Liver (tissue), 8 donors: ENCODE measurements at regions not wholly inside any gene's neighbourhood (a gene's known extent, or its start where the extent isn't known, plus 50 kb on each side); places are given as distances from the start of the nearest gene placed in this dataset.

Experiments
- DNase-seq: peaks from one replicate; pipeline ENCODE4 v3.0.0-alpha.2; 2017; ENCODE audit warnings: low spot score
- H3K27ac ChIP-seq, 2 donors: one replicate each; pipeline ENCODE4 v1.7.0; 2013; ENCODE audit warnings: inconsistent platforms in 2 of 2, low read length in 2 of 2, control low read depth in 1 of 2, low read depth in 1 of 2, mild to moderate bottlenecking in 1 of 2
- H3K27me3 ChIP-seq, 4 donors: one replicate each; pipeline versions ENCODE4 v1.6.1 to v1.7.0; 2013; ENCODE audit warnings: low read length in 3 of 4, inconsistent platforms in 1 of 4, mild to moderate bottlenecking in 1 of 4, moderate library complexity in 1 of 4; ENCODE audit not compliant: control insufficient read depth in 4 of 4, insufficient read depth in 4 of 4
- H3K36me3 ChIP-seq, 4 donors: one replicate each; pipeline versions ENCODE4 v1.6.1 to v1.7.0; 2013; ENCODE audit warnings: low read length in 3 of 4, mild to moderate bottlenecking in 3 of 4, low read depth in 1 of 4, moderate library complexity in 1 of 4; ENCODE audit not compliant: control insufficient read depth in 4 of 4, insufficient read depth in 3 of 4
- H3K4me1 ChIP-seq, 4 donors: one replicate each; pipeline versions ENCODE4 v1.6.1 to v1.7.0; 2013; ENCODE audit warnings: low read length in 3 of 4, mild to moderate bottlenecking in 3 of 4, moderate library complexity in 1 of 4; ENCODE audit not compliant: control insufficient read depth in 4 of 4, insufficient read depth in 4 of 4
- H3K4me3 ChIP-seq, 3 donors: one replicate each; pipeline versions ENCODE4 v1.6.1 to v1.7.0; 2013; ENCODE audit warnings: low read length in 3 of 3, control low read depth in 1 of 3, low read depth in 1 of 3, mild to moderate bottlenecking in 1 of 3
- H3K9ac ChIP-seq, 2 donors: one replicate each; pipeline ENCODE4 v1.7.0; 2013; ENCODE audit warnings: low read length in 2 of 2, mild to moderate bottlenecking in 2 of 2, moderate library complexity in 2 of 2, control low read depth in 1 of 2, low read depth in 1 of 2
- H3K9me3 ChIP-seq, 4 donors: one replicate each; pipeline versions ENCODE4 v1.6.1 to v1.7.0; 2013; ENCODE audit warnings: low read length in 3 of 4; ENCODE audit not compliant: control insufficient read depth in 4 of 4
- CTCF ChIP-seq: fragments of 150-350 bp; IDR thresholded peaks from 2 replicates; pipeline ENCODE4 v1.5.1; 2017; ENCODE audit warnings: improper control_type of control experiment, low read depth, low read length; ENCODE audit not compliant: missing input control
- EGR1 ChIP-seq, 2 donors: IDR thresholded peaks; 2 replicates each; pipeline ENCODE4 v1.6.1; 2016 to 2018; ENCODE audit warnings: antibody characterized with exemption in 2 of 2, low read depth in 2 of 2
- FOXA1 ChIP-seq: IDR thresholded peaks from 2 replicates; pipeline ENCODE4 v1.6.1; 2016; ENCODE audit warnings: antibody characterized with exemption
- FOXA2 ChIP-seq: IDR thresholded peaks from 2 replicates; pipeline ENCODE4 v1.6.1; 2016; ENCODE audit warnings: antibody characterized with exemption
- GABPA ChIP-seq, 2 donors: IDR thresholded peaks in 1 of 2; conservative IDR thresholded peaks in 1 of 2; 2 replicates each; pipeline ENCODE4 v1.6.1; 2016; ENCODE audit warnings: antibody characterized with exemption in 2 of 2, mild to moderate bottlenecking in 1 of 2, moderate library complexity in 1 of 2
- HNF4A ChIP-seq, 2 donors: conservative IDR thresholded peaks; 2 replicates each; pipeline ENCODE4 v1.6.1; 2016; ENCODE audit warnings: antibody characterized with exemption in 2 of 2, mild to moderate bottlenecking in 2 of 2
- HNF4G ChIP-seq: IDR thresholded peaks from 2 replicates; pipeline ENCODE4 v1.6.1; 2016; ENCODE audit warnings: antibody characterized with exemption
- JUND ChIP-seq, 2 donors: IDR thresholded peaks; 2 replicates each; pipeline ENCODE4 v1.6.1; 2016; ENCODE audit warnings: antibody characterized with exemption in 2 of 2
- NR2F2 ChIP-seq: IDR thresholded peaks from 2 replicates; pipeline ENCODE4 v1.6.1; 2016; ENCODE audit warnings: antibody characterized with exemption
- RAD21 ChIP-seq, 2 donors: IDR thresholded peaks; 2 replicates each; pipeline ENCODE4 v1.6.1; 2016; ENCODE audit warnings: antibody characterized with exemption in 2 of 2, mild to moderate bottlenecking in 2 of 2
- RXRA ChIP-seq, 2 donors: IDR thresholded peaks; 2 replicates each; pipeline ENCODE4 v1.6.1; 2017 to 2018; ENCODE audit warnings: antibody characterized with exemption in 2 of 2, mild to moderate bottlenecking in 1 of 2
- SP1 ChIP-seq: IDR thresholded peaks from 2 replicates; pipeline ENCODE4 v1.6.1; 2018; ENCODE audit warnings: antibody characterized with exemption, mild to moderate bottlenecking
- TAF1 ChIP-seq: conservative IDR thresholded peaks from 2 replicates; pipeline ENCODE4 v1.6.1; 2016; ENCODE audit warnings: antibody characterized with exemption, mild to moderate bottlenecking
- YY1 ChIP-seq: IDR thresholded peaks from 2 replicates; pipeline ENCODE4 v1.6.1; 2016; ENCODE audit warnings: antibody characterized with exemption, mild to moderate bottlenecking
- WGBS: extraction: QIAGEN DNeasy Blood & Tissue Kit; methylation state at CpG from one replicate; pipeline ENCODE4 v1.1.7; 2013; 5-methylcytosine and 5-hydroxymethylcytosine counted together
- TF ChIP-seq, protein P1 (sequence below): IDR thresholded peaks from 2 replicates; pipeline ENCODE4 v1.6.1; 2016; ENCODE audit warnings: antibody characterized with exemption
- TF ChIP-seq, protein P2 (sequence below): IDR thresholded peaks from 2 replicates; pipeline ENCODE4 v1.6.1; 2016; ENCODE audit warnings: antibody characterized with exemption
- donor health status: healthy.
- donor health status: healthy.
- donor health status: healthy.
- donor health status: healthy.
- donor health status: healthy.

GRCh38 chr1:213817156-213817555, 170.6 kb upstream of the PROX1 start (continued):
- TF ChIP-seq EGR1 (IDR thresholded peaks at IDR 0.05; ENCODE audit: low read depth in 2 of 2): no peak
- TF ChIP-seq GABPA (IDR thresholded peaks at IDR 0.05 in 1 of 2, conservative IDR thresholded peaks at IDR 0.05 in 1 of 2): no peak
- TF ChIP-seq NR2F2: no peak
- TF ChIP-seq TAF1: no peak
- no peak for TF ChIP-seq YY1
- TF ChIP-seq, protein P1, sequence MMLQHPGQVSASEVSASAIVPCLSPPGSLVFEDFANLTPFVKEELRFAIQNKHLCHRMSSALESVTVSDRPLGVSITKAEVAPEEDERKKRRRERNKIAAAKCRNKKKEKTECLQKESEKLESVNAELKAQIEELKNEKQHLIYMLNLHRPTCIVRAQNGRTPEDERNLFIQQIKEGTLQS: no peak
- no peak for TF ChIP-seq RAD21 (IDR thresholded peaks at IDR 0.05)
- TF ChIP-seq, protein P2, sequence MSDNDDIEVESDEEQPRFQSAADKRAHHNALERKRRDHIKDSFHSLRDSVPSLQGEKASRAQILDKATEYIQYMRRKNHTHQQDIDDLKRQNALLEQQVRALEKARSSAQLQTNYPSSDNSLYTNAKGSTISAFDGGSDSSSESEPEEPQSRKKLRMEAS: no peak
- TF ChIP-seq JUND (IDR thresholded peaks at IDR 0.05): no peak
- no peak for TF ChIP-seq HNF4A (conservative IDR thresholded peaks at IDR 0.05)
- TF ChIP-seq RXRA (IDR thresholded peaks at IDR 0.05): no peak
- no peak for TF ChIP-seq FOXA2

- Histone ChIP-seq H3K9ac (no peak overlapping the region), H3K9me3 (no peaks in the 10 kb centered on the region), H3K27me3 (no peaks in the 10 kb centered on the region), H3K36me3 (peaks cover 0 to 2% (median 0%) of the 10 kb centered on the region in 4 donors), H3K4me3 (no peak overlapping the region), H3K27ac (no peak overlapping the region), H3K4me1 (no peaks in the 10 kb centered on the region)
- DNase-seq: no peak
- TF ChIP-seq FOXA2 (no peak), FOXA1 (no peak), CTCF (no peak), RAD21 (IDR thresholded peaks at IDR 0.05) (no peak), HNF4G (no peak)
- WGBS: 88% methylated on average over 9 of the region's 9 CpGs
Measured at GRCh38 chr1:213820362-213821149, 167.2 kb upstream of the PROX1 start.

DNA sequence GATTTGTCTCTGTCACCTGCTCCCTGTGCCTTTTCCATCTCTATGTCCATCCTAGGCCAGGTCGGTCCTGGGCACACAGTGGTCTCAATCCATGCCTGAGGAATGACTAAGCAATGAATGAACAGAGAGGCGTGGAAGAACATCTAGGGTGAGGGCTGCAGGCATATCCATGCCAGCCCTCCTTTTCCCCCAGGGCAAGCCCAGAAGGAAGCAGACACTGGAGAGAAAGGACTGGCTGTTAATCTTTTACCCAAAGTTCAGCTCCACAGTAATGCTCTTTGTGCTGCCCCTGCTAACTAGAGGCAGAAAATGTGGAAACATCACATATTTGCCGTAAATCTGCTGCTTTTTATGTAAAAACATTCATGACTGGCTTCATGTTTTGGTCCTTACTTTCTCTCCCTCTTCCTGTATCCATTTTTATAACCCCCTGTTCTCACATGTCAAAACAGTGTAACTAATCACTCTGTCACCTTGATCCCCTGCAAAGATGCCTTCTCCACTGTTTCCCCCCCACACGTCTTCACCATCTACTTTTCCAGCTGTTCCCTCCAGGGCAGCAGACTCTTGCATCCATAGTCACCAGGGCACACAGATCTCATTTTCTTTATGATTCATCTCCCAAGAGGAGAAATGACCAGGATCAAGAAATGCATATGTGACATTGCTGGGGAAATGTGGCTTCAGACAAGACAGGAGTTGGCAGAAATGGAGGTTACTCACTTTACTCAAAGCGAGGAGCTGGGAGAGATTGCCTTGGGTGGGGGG, 166.4 kb upstream of the PROX1 start:
- no peak overlapping the region for H3K9ac ChIP-seq
- no peak for TF ChIP-seq NR2F2
- TF ChIP-seq CTCF: no peak
- TF ChIP-seq YY1: no peak
- no peak for TF ChIP-seq SP1
- WGBS: 92% methylated on average over 5 of the region's 5 CpGs

More for the DNA sequence above, 166.4 kb upstream of the PROX1 start:
- DNase-seq: no peak
- Histone ChIP-seq H3K9me3 (no peaks in the 10 kb centered on the region), H3K36me3 (peaks cover 0 to 2% (median 0%) of the 10 kb centered on the region in 4 donors), H3K4me1 (no peaks in the 10 kb centered on the region), H3K27ac (no peak overlapping the region), H3K27me3 (no peaks in the 10 kb centered on the region), H3K4me3 (no peak overlapping the region)
